Kidney (tissue), 13 donors: ENCODE measurements at regions not wholly inside any gene's neighbourhood (a gene's known extent, or its start where the extent isn't known, plus 50 kb on each side); places are given as distances from the start of the nearest gene placed in this dataset.

Source experiments
- DNase-seq, 5 donors: peaks; one replicate each; pipeline ENCODE4 v3.0.0-alpha.2; 2013 to 2020
- FAIRE-seq: peaks from 2 replicates; lab custom pipeline; 2012; peaks lifted over from hg19 to GRCh38; lab: Jason Lieb, UNC
- H3K27ac ChIP-seq, 2 donors: one replicate each; pipeline ENCODE4 v1.7.0; 2013; ENCODE audit warnings: low read depth in 2 of 2, low read length in 2 of 2, inconsistent platforms in 1 of 2
- H3K27me3 ChIP-seq: one replicate; pipeline ENCODE4 v1.7.1; 2013; ENCODE audit warnings: low read length, inconsistent platforms; ENCODE audit not compliant: control insufficient read depth, insufficient read depth
- H3K36me3 ChIP-seq, 3 donors: one replicate each; pipeline versions ENCODE4 v1.7.0 to v1.7.1; 2013; ENCODE audit warnings: low read length in 3 of 3, control low read depth in 1 of 3, inconsistent platforms in 1 of 3; ENCODE audit not compliant: insufficient read depth in 3 of 3, control insufficient read depth in 2 of 3
- H3K4me1 ChIP-seq, 3 donors: one replicate each; pipeline versions ENCODE4 v1.7.0 to v1.7.1; 2013; ENCODE audit warnings: low read length in 3 of 3, inconsistent platforms in 1 of 3, low read depth in 1 of 3; ENCODE audit not compliant: control insufficient read depth in 2 of 3, insufficient read depth in 2 of 3
- H3K4me3 ChIP-seq, 3 donors: one replicate each; pipeline versions ENCODE4 v1.7.0 to v1.8.1; 2013; ENCODE audit warnings: low read length in 3 of 3, control low read depth in 1 of 3, inconsistent platforms in 1 of 3
- H3K9ac ChIP-seq, 3 donors: one replicate each; pipeline versions ENCODE4 v1.7.0 to v1.7.1; 2013; ENCODE audit warnings: low read length in 3 of 3, control low read depth in 1 of 3, inconsistent platforms in 1 of 3
- H3K9me3 ChIP-seq, 3 donors: one replicate each; pipeline versions ENCODE4 v1.7.0 to v1.7.1; 2013; ENCODE audit warnings: low read length in 3 of 3, control low read depth in 1 of 3, inconsistent platforms in 1 of 3; ENCODE audit not compliant: control insufficient read depth in 2 of 3, insufficient read depth in 1 of 3
- intact Hi-C: fragments of 100-400 bp; cut with DNase I; formaldehyde crosslinking; loops from one replicate; pipeline ENCODE4 v1.11.1; 2022
- TF ChIP-seq, protein P1 (sequence below): IDR thresholded peaks from 3 replicates; pipeline ENCODE4 v1.5.1; 2012; ENCODE audit warnings: mild to moderate bottlenecking, moderate library complexity, borderline replicate concordance; ENCODE audit not compliant: insufficient read depth; ENCODE audit errors: extremely low read depth
- donor health status: control.
- donor health status: control.
- donor health status: control.
- donor health status: control.
- donor health status: control.
- donor health status: DM: yes; HTN: yes; CAD: no.
- donor health status: Normal renal cell carcinoma (clear cell type).

DNA sequence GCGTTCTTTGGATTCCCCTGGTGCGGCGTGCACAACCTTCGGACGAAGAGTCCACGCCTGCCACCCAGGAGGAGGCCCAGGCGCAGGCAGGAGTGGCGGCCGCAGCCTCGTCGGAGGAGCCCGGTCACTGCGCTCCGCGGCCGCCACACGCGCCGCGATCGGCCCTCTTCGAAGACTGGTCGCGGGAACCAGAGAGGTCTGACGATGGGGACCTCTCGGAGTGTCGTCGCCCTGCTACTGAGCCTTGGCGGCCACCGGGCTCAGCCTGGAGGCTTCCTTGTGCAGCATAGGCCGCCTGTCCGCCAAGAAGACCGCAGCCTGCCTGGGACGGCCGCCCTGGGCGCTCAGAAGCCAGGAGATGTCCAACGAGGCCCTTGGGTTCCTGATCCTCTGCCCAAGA, 112.5 kb upstream of the SELENOP start:
- no peaks in the 10 kb centered on the region for H3K27me3 ChIP-seq
- no peak overlapping the region for H3K9ac ChIP-seq
- TF ChIP-seq, protein P1, sequence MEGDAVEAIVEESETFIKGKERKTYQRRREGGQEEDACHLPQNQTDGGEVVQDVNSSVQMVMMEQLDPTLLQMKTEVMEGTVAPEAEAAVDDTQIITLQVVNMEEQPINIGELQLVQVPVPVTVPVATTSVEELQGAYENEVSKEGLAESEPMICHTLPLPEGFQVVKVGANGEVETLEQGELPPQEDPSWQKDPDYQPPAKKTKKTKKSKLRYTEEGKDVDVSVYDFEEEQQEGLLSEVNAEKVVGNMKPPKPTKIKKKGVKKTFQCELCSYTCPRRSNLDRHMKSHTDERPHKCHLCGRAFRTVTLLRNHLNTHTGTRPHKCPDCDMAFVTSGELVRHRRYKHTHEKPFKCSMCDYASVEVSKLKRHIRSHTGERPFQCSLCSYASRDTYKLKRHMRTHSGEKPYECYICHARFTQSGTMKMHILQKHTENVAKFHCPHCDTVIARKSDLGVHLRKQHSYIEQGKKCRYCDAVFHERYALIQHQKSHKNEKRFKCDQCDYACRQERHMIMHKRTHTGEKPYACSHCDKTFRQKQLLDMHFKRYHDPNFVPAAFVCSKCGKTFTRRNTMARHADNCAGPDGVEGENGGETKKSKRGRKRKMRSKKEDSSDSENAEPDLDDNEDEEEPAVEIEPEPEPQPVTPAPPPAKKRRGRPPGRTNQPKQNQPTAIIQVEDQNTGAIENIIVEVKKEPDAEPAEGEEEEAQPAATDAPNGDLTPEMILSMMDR: no peak
- FAIRE-seq: no peak
- no peaks in the 10 kb centered on the region for H3K36me3 ChIP-seq
- H3K9me3 ChIP-seq: no peaks in the 10 kb centered on the region
- intact Hi-C loops: no loop called here
- no peaks in the 10 kb centered on the region for H3K4me1 ChIP-seq
- H3K27ac ChIP-seq: no peak overlapping the region
- DNase-seq: no peak
- no peak overlapping the region for H3K4me3 ChIP-seq

DNA sequence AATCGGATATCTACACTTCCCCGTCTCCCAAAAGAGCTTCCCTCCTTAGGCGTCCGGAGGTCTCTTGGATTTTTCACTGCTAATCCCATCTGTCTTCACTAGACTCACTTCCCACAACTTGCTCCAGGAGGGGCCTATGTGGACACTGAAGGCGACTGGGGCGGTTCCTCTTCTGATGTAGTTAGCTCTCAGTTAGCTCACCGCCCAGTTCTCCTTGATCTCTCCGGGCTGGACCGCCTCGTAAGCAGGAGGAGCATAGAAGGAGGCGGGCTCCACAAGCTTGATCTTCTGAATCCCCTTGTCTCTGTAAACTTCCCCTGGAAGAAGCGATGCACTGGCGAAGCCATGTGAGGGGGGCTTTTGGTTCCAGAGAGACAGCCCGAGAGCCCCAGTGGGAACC, 112.0 kb upstream of the SELENOP start:
- FAIRE-seq: no peak
- H3K4me1 ChIP-seq: no peaks in the 10 kb centered on the region
- H3K9ac ChIP-seq: no peak overlapping the region

GRCh38 chr5:42919600-42919999, 107.9 kb upstream of the SELENOP start:
- Histone ChIP-seq H3K27ac (no peak overlapping the region), H3K9me3 (no peaks in the 10 kb centered on the region), H3K27me3 (no peaks in the 10 kb centered on the region), H3K4me3 (no peak overlapping the region), H3K36me3 (no peaks in the 10 kb centered on the region), H3K4me1 (no peaks in the 10 kb centered on the region), H3K9ac (no peak overlapping the region)
- intact Hi-C loops: no loop called here
- DNase-seq: no peak
- TF ChIP-seq, protein P1: no peak
- no peak for FAIRE-seq

More for the DNA sequence above, 112.0 kb upstream of the SELENOP start:
- H3K27me3 ChIP-seq: no peaks in the 10 kb centered on the region
- intact Hi-C loops: no loop called here
- no peak overlapping the region for H3K4me3 ChIP-seq
- DNase-seq: no peak
- H3K36me3 ChIP-seq: no peaks in the 10 kb centered on the region
- TF ChIP-seq, protein P1: no peak
- H3K27ac ChIP-seq: no peak overlapping the region
- H3K9me3 ChIP-seq: no peaks in the 10 kb centered on the region

GRCh38 chr5:42915306-42915866, 103.7 kb upstream of the SELENOP start:
- Histone ChIP-seq H3K9me3 (no peaks in the 10 kb centered on the region), H3K4me1 (no peaks in the 10 kb centered on the region), H3K4me3 (no peak overlapping the region), H3K27me3 (no peaks in the 10 kb centered on the region), H3K27ac (no peak overlapping the region), H3K9ac (no peak overlapping the region), H3K36me3 (no peaks in the 10 kb centered on the region)
- FAIRE-seq: no peak
- TF ChIP-seq, protein P1: no peak
- DNase-seq: no peak
- intact Hi-C loops: no loop called here
